ENCODE measurements at regions not wholly inside any gene's neighbourhood (a gene's known extent, or its start where the extent isn't known, plus 50 kb on each side); places are given as distances from the start of the nearest gene placed in this dataset.
"Not testable (repeated sequence)": the region's sequence is repeated elsewhere in the genome, so short reads cannot be mapped to it uniquely, and the experiment has no call there.

GRCh38 chr6:120447605-120448004 lies 886.7 kb downstream of the TBC1D32 start:
- H3K79me2 ChIP-seq (ENCODE audit: control insufficient read depth, insufficient read depth, low read length) = no peaks in the 10 kb centered on the region
- ChIA-PET POLR2A (no interaction called here), CTCF (ENCODE audit: low intra/inter-chr PET ratio) (no interaction called here)
- no peaks in the 10 kb centered on the region for H3K9me3 ChIP-seq (replicated peaks; ENCODE audit: control insufficient read depth, insufficient read depth, low read depth, low read length)
- WGBS (ENCODE audit: insufficient coverage, low coverage, missing lambda C conversion rate) = 0% methylated on average over 3 of the region's 3 CpGs
- DNase-seq (ENCODE audit: extremely low read depth in 1 of 4, low spot score in 3 of 4) (no peak), FAIRE-seq (no peak), ATAC-seq (no peak)
- no peaks in the 10 kb centered on the region for H3K36me3 ChIP-seq (ENCODE audit: control insufficient read depth, insufficient read depth, low read length)
- no peaks in the 10 kb centered on the region for H4K20me1 ChIP-seq (replicated peaks; ENCODE audit: control insufficient read depth, insufficient read depth, low read length)
- H3K27ac ChIP-seq (ENCODE audit: extremely low read depth, low read depth, low read length) = no peak overlapping the region
- no peak overlapping the region for H3K4me3 ChIP-seq
- intact Hi-C loops (cut with micrococcal nuclease) = no loop called here
- H3K9me1 ChIP-seq (ENCODE audit: control insufficient read depth, insufficient read depth, low read length) = no peaks in the 10 kb centered on the region
- no peaks in the 10 kb centered on the region for H3K27me3 ChIP-seq (ENCODE audit: control insufficient read depth in 2 of 2, insufficient read depth in 2 of 2, low read length in 2 of 2)
- BruUV-seq (replicated peaks) = no TSS peak
- H2AFZ ChIP-seq (ENCODE audit: low read depth, low read length) = no peak overlapping the region
- TF ChIP-seq ZC3H4 (CRISPR knock-in tag; IDR thresholded peaks at IDR 0.05; ENCODE audit: borderline replicate concordance) (no peak), TAF15 (IDR thresholded peaks at IDR 0.05; ENCODE audit: low read depth, low read length) (no peak), ZNF274 (IDR thresholded peaks at IDR 0.05; ENCODE audit: borderline replicate concordance, low read depth, low read length) (no peak), MTF1 (CRISPR knock-in tag; IDR thresholded peaks at IDR 0.05; ENCODE audit: borderline replicate concordance) (no peak), CBX5 (IDR thresholded peaks at IDR 0.05; ENCODE audit: borderline replicate concordance, low read depth) (no peak)
- in situ Hi-C loops (cut with MboI) = no loop called here
- H3K4me2 ChIP-seq (ENCODE audit: insufficient read depth, low read length) = no peak overlapping the region
- H3K4me1 ChIP-seq (replicated peaks in 1 of 2; ENCODE audit: control insufficient read depth in 2 of 2, insufficient read depth in 2 of 2, low read length in 2 of 2) = no peaks in the 10 kb centered on the region
- no peak overlapping the region for H3K9ac ChIP-seq (ENCODE audit: insufficient read depth in 1 of 2, low read depth in 2 of 2, low read length in 2 of 2)

GRCh38 chr6:120432840-120433239 lies 901.4 kb downstream of the TBC1D32 start:
- 0% methylated on average over 11 of the region's 11 CpGs for WGBS (ENCODE audit: insufficient coverage, low coverage, missing lambda C conversion rate)

More at GRCh38 chr6:120432840-120433239, 901.4 kb downstream of the TBC1D32 start:
- CTCF ChIA-PET (ENCODE audit: low intra/inter-chr PET ratio); H3K27ac ChIP-seq (ENCODE audit: extremely low read depth, low read depth, low read length); H3K9me3 ChIP-seq (replicated peaks; ENCODE audit: control insufficient read depth, insufficient read depth, low read depth, low read length); H3K4me3 ChIP-seq; H4K20me1 ChIP-seq (replicated peaks; ENCODE audit: control insufficient read depth, insufficient read depth, low read length); FAIRE-seq; H3K36me3 ChIP-seq (ENCODE audit: control insufficient read depth, insufficient read depth, low read length); intact Hi-C loops (cut with micrococcal nuclease); DNase-seq (ENCODE audit: extremely low read depth in 1 of 4, low spot score in 3 of 4); ATAC-seq; H3K27me3 ChIP-seq (ENCODE audit: control insufficient read depth in 2 of 2, insufficient read depth in 2 of 2, low read length in 2 of 2); H3K9ac ChIP-seq (ENCODE audit: insufficient read depth in 1 of 2, low read depth in 2 of 2, low read length in 2 of 2); H3K4me2 ChIP-seq (ENCODE audit: insufficient read depth, low read length); BruUV-seq (replicated peaks); POLR2A ChIA-PET; H3K4me1 ChIP-seq (replicated peaks in 1 of 2; ENCODE audit: control insufficient read depth in 2 of 2, insufficient read depth in 2 of 2, low read length in 2 of 2); in situ Hi-C loops (cut with MboI); H2AFZ ChIP-seq (ENCODE audit: low read depth, low read length); H3K9me1 ChIP-seq (ENCODE audit: control insufficient read depth, insufficient read depth, low read length); H3K79me2 ChIP-seq (ENCODE audit: control insufficient read depth, insufficient read depth, low read length): not testable (repeated sequence)
